Stomach (tissue), 4 donors: ENCODE measurements at regions not wholly inside any gene's neighbourhood (a gene's known extent, or its start where the extent isn't known, plus 50 kb on each side); places are given as distances from the start of the nearest gene placed in this dataset.

ENCODE experiments used
- CTCF ChIP-seq, 7 experiments: fragments of 450-650 bp in 4 of 7; fragments of 200-600 bp in 3 of 7; sonication (generic) in 3 of 7; IDR thresholded peaks; one replicate each; pipeline ENCODE4 v1.5.1; 2016 to 2019; ENCODE audit warnings: antibody characterized with exemption in 7 of 7, control low read depth in 2 of 7, mild to moderate bottlenecking in 1 of 7
- EP300 ChIP-seq: sonication (generic); formaldehyde crosslinking; IDR thresholded peaks from one replicate; pipeline ENCODE4 v1.6.1; 2017; ENCODE audit warnings: antibody characterized with exemption
- POLR2A ChIP-seq, 4 donors: fragments of 450-650 bp; IDR thresholded peaks; one replicate each; pipeline ENCODE4 v1.6.1; 2016; ENCODE audit warnings: antibody characterized with exemption in 4 of 4, control low read depth in 2 of 4, mild to moderate bottlenecking in 1 of 4, moderate library complexity in 1 of 4

DNA sequence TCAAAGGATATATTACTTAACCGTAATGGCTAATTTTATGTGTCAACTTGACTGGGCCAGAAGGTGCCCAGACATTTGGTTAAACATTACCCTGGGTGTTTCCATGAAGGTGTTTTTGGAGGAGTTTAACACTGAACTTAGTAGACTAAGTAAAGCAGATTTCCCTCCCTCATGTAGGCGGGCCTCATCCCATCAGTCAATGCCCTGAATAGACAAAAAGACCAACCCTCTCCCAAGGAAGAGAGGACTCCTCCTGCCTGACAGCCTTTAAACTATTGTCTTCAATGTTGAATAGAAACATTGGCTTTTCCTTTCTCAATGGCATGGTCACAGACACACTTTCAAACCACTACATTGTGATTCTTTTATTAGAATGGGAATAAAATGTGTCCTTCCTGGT, 121.9 kb downstream of the SETD4 start:
- TF ChIP-seq CTCF (IDR thresholded peaks at IDR 0.05) = no peak
- no peak for TF ChIP-seq EP300
- no peak for TF ChIP-seq POLR2A (IDR thresholded peaks at IDR 0.05)
